ENCODE measurements at regions not wholly inside any gene's neighbourhood (a gene's known extent, or its start where the extent isn't known, plus 50 kb on each side); places are given as distances from the start of the nearest gene placed in this dataset.
A peak's percentile ranks its signal among the peaks of the same experiment; 100 is the strongest.

DNA sequence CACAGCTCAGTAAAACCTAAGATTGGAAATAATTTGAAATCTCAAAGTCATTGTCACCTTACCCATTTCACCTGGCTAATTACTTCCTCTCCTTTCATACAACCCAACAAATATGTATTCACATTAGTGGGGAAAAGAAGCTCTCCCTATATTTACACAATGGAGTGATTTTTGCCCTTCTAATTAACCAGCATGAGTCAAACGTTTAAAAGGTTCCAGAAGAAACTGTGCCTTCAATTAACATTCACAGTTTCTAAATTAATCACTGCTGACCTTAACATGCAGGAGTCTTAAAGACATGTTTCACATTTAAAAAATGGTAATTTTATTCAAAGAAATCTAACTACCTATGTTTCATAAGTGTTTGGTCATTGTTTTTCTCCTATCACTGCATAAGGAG is 254.6 kb downstream of the CBLL2 start:
- Histone ChIP-seq H3K4me1 (ENCODE audit: control insufficient read depth, insufficient read depth, low read length) (no peaks in the 10 kb centered on the region), H3K9me3 (ENCODE audit: control insufficient read depth, insufficient read depth, low read length) (no peaks in the 10 kb centered on the region), H3K27ac (ENCODE audit: low read depth, low read length) (no peak overlapping the region), H3K36me3 (ENCODE audit: control insufficient read depth, insufficient read depth, low read length) (no peaks in the 10 kb centered on the region), H3K27me3 (ENCODE audit: control insufficient read depth, insufficient read depth, low read length) (no peaks in the 10 kb centered on the region), H3K4me3 (ENCODE audit: low read depth, low read length) (no peak overlapping the region), H3K9ac (ENCODE audit: low read depth, low read length) (no peak overlapping the region)

DNA sequence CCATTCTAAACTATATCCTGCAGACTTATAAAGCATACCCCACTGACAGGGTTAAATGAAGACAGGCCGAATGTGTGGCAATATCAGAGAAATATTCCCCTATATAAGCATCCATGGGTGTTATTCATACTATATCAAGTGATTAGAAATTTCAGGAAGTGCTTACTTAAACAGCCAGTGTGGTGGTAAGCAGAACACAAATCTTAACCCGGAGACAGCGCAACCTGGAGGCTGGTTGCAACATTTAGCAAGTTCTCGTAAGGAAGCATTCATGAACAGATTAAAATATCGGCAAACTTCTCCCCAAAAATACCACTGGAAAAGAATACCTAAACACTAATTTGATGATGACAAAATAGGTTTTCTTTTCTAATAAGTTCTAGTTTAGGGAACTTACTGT is 261.2 kb downstream of the CBLL2 start:
- Histone ChIP-seq H3K36me3 (ENCODE audit: control insufficient read depth, insufficient read depth, low read length) (no peaks in the 10 kb centered on the region), H3K9me3 (ENCODE audit: control insufficient read depth, insufficient read depth, low read length) (no peaks in the 10 kb centered on the region), H3K4me1 (ENCODE audit: control insufficient read depth, insufficient read depth, low read length) (peaks cover 15% of the 10 kb centered on the region), H3K27me3 (ENCODE audit: control insufficient read depth, insufficient read depth, low read length) (no peaks in the 10 kb centered on the region), H3K27ac (ENCODE audit: low read depth, low read length) (no peak overlapping the region), H3K4me3 (ENCODE audit: low read depth, low read length) (no peak overlapping the region), H3K9ac (ENCODE audit: low read depth, low read length) (no peak overlapping the region)

DNA sequence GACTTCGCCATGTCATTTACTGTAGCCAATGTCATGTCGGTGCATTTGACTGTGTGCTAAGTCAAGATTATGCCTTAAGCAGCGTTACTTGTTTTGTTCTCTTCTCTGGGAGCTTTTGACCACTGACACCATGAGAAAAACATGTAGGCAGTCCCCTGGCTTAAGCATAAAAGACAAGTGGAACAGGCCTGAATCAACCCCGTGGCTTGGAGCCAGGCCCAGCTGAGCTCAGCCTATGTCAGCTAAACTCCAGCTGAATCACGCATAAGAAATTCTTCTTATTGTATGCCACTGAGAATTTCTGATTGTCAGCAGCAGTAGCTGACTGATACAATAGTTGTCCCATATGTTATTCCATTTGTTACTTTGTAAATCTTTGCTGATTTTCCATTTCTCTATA is 261.9 kb downstream of the CBLL2 start:
- H3K27me3 ChIP-seq (ENCODE audit: control insufficient read depth, insufficient read depth, low read length), result no peaks in the 10 kb centered on the region
- H3K4me1 ChIP-seq (ENCODE audit: control insufficient read depth, insufficient read depth, low read length), result peaks cover 15% of the 10 kb centered on the region
- no peaks in the 10 kb centered on the region for H3K9me3 ChIP-seq (ENCODE audit: control insufficient read depth, insufficient read depth, low read length)
- no peak overlapping the region for H3K9ac ChIP-seq (ENCODE audit: low read depth, low read length)
- no peaks in the 10 kb centered on the region for H3K36me3 ChIP-seq (ENCODE audit: control insufficient read depth, insufficient read depth, low read length)
- no peak overlapping the region for H3K27ac ChIP-seq (ENCODE audit: low read depth, low read length)
- no peak overlapping the region for H3K4me3 ChIP-seq (ENCODE audit: low read depth, low read length)

DNA sequence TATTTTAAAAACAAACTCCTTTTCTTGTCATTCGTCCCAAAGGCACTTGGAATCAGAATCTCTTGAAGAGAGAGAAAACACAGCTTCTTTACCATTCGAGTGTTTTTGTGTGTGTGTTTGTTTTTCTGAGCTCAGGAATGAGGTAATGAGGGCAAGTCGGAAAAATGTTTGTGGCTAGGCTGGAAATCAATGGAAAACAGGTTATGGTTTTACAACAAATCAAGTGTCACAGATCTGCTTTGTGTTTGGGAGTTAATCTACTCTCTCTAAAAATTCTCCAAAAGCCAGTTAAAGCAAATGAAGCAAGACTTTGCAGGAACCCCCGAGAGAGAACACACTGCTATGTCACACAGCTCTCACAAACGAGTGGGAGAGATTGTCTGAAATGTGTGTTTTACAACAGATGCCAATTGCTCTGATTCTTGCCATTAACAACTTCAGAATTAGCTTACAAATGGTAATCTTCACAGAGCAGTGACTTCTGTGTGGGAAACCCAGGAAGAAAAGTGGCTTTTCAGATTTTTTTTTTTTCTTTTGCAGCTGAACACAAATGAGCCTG is 264.1 kb downstream of the CBLL2 start:
- Histone ChIP-seq H3K36me3 (ENCODE audit: control insufficient read depth, insufficient read depth, low read length) (no peaks in the 10 kb centered on the region), H3K27ac (ENCODE audit: low read depth, low read length) (no peak overlapping the region), H3K4me3 (ENCODE audit: low read depth, low read length) (no peak overlapping the region), H3K9me3 (ENCODE audit: control insufficient read depth, insufficient read depth, low read length) (no peaks in the 10 kb centered on the region), H3K27me3 (ENCODE audit: control insufficient read depth, insufficient read depth, low read length) (no peaks in the 10 kb centered on the region), H3K9ac (ENCODE audit: low read depth, low read length) (peak overlapping the region; percentile 29; the same call in 1 of the 2 replicates), H3K4me1 (ENCODE audit: control insufficient read depth, insufficient read depth, low read length) (peaks cover 15% of the 10 kb centered on the region)

DNA sequence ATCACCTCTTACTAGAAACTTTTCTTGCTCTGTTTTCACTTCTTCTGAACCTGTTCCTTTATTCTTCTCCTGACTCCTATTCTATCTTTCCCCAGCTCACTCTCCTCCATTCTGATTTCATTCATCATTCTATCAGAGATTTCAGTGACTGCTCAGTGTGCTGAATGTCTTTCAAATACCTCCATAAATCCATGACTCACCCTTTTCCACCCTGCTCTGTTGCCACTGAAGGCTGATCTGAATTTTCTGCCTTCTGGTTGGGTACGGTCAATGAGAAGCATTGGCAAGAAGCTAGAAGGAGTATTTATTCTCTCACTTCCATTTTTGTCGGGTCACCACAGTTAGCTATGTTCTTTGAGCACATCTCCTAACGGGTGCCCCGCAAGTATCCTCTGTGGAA is 265.9 kb downstream of the CBLL2 start:
- H3K27ac ChIP-seq (ENCODE audit: low read depth, low read length), result no peak overlapping the region
- no peaks in the 10 kb centered on the region for H3K27me3 ChIP-seq (ENCODE audit: control insufficient read depth, insufficient read depth, low read length)
- peaks cover 15% of the 10 kb centered on the region for H3K4me1 ChIP-seq (ENCODE audit: control insufficient read depth, insufficient read depth, low read length)
- no peak overlapping the region for H3K9ac ChIP-seq (ENCODE audit: low read depth, low read length)
- H3K9me3 ChIP-seq (ENCODE audit: control insufficient read depth, insufficient read depth, low read length), result no peaks in the 10 kb centered on the region
- H3K4me3 ChIP-seq (ENCODE audit: low read depth, low read length), result no peak overlapping the region
- H3K36me3 ChIP-seq (ENCODE audit: control insufficient read depth, insufficient read depth, low read length), result no peaks in the 10 kb centered on the region

DNA sequence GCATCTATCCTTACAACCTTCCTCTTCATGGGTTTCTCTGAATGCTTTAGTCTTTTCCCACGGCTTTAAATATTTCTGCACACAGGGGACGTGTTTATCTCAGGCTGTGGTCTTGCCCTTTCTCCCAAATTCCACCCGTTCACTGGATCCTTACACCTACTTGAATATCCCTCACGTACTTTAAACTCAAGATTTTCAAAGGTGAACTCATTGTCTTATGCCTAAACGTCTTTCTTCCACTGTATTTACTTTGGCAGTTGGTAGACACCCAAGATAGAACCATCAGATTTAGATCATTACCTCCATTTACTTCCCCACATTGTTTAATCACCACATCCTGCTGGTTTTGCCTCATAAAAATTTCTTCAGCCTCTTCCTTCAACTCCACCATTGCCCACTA is 269.2 kb downstream of the CBLL2 start:
- H3K27ac ChIP-seq (ENCODE audit: low read depth, low read length), result no peak overlapping the region
- H3K4me1 ChIP-seq (ENCODE audit: control insufficient read depth, insufficient read depth, low read length), result peaks cover 7% of the 10 kb centered on the region
- H3K4me3 ChIP-seq (ENCODE audit: low read depth, low read length), result no peak overlapping the region
- H3K36me3 ChIP-seq (ENCODE audit: control insufficient read depth, insufficient read depth, low read length), result no peaks in the 10 kb centered on the region
- H3K27me3 ChIP-seq (ENCODE audit: control insufficient read depth, insufficient read depth, low read length), result no peaks in the 10 kb centered on the region; the same call in 1 of the 2 replicates
- H3K9ac ChIP-seq (ENCODE audit: low read depth, low read length), result no peak overlapping the region
- no peaks in the 10 kb centered on the region for H3K9me3 ChIP-seq (ENCODE audit: control insufficient read depth, insufficient read depth, low read length)

DNA sequence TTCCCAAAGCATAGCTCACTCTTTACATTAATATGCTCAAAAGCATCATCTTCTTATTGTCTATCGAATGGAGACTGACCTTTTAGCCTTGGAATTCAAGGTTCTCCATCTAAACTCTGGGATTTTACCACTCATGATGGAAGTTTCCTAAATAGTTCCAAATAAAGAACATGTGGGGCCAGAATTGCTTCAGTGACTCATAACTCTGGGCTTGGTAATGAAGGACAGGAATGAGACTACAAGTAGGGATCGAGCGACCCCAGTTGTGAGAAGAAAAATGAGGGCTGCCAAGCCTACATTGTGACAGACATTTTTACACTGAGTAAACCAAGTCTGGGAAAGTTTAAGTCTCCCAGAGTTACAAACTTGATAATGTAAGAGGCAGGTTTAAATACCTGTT is 269.9 kb downstream of the CBLL2 start:
- Histone ChIP-seq H3K9me3 (ENCODE audit: control insufficient read depth, insufficient read depth, low read length) (no peaks in the 10 kb centered on the region), H3K27ac (ENCODE audit: low read depth, low read length) (no peak overlapping the region)

DNA sequence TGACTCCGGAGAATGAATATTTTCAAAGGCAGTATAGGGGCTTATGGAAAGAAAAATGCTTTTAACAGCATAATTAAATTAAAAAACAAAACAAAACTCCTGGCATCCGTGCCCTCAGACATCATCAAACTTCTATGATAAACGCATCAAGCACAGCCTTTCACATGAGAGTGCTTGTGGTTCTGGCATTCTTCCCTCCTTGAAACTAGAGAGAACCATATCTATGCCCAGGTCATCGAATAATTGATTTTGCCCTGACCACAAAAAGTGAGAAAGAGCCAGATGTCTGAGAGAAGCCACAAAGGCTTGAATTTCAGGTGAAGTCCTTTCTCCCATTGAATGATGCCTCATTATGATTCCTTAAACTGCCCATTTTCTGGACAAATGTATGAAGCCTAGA is 286.8 kb downstream of the CBLL2 start:
- 0 out of 2 replicates have a peak, but pooled peaks cover 2% of the 10 kb centered on the region for H3K27me3 ChIP-seq (ENCODE audit: control insufficient read depth, insufficient read depth, low read length)
- H3K36me3 ChIP-seq (ENCODE audit: control insufficient read depth, insufficient read depth, low read length), result no peaks in the 10 kb centered on the region
- H3K4me3 ChIP-seq (ENCODE audit: low read depth, low read length), result no peak overlapping the region
- no peaks in the 10 kb centered on the region for H3K4me1 ChIP-seq (ENCODE audit: control insufficient read depth, insufficient read depth, low read length)
- H3K9ac ChIP-seq (ENCODE audit: low read depth, low read length), result no peak overlapping the region
- H3K27ac ChIP-seq (ENCODE audit: low read depth, low read length), result no peak overlapping the region
- no peaks in the 10 kb centered on the region for H3K9me3 ChIP-seq (ENCODE audit: control insufficient read depth, insufficient read depth, low read length)

More for the DNA sequence above, 269.9 kb downstream of the CBLL2 start:
- no peaks in the 10 kb centered on the region for H3K36me3 ChIP-seq (ENCODE audit: control insufficient read depth, insufficient read depth, low read length)
- no peak overlapping the region for H3K4me3 ChIP-seq (ENCODE audit: low read depth, low read length)
- no peak overlapping the region for H3K9ac ChIP-seq (ENCODE audit: low read depth, low read length)
- H3K27me3 ChIP-seq (ENCODE audit: control insufficient read depth, insufficient read depth, low read length), result no peaks in the 10 kb centered on the region; the same call in 1 of the 2 replicates
- H3K4me1 ChIP-seq (ENCODE audit: control insufficient read depth, insufficient read depth, low read length), result peaks cover 2% of the 10 kb centered on the region; the same call in 1 of the 2 replicates

DNA sequence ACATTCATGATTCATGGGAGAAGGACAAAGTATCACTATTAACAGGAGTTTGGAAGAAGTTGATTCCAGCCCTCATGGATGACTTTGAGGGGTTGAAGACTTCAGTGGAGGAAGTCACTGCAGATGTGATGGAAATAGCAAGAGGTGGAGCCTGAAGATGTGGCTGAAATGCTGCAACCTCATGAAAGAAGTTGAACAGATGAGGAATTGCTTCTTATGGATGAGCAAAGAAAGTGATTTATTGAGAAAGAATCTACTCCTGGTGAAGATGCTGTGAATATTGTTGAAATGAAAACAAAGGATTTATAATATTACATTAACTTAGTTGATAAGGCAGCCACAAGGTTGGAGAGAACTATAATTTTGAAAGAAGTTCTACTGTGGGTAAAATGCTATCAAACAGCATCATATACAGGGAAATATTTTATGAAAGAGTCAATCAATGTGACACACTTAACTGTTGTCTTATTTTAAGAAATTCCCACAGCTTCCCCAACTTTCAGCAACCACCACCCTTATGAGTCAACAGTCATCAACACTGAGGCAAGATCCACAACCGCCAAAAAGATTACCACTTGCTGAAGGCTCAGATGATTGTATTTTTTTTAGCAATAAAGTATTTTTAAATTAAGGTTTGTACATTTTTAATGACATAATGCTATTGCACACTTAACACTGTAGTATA is 302.6 kb downstream of the CBLL2 start:
- Histone ChIP-seq H3K27ac (ENCODE audit: low read depth, low read length) (no peak overlapping the region), H3K4me1 (ENCODE audit: control insufficient read depth, insufficient read depth, low read length) (peaks cover 7% of the 10 kb centered on the region; the same call in 1 of the 2 replicates), H3K9ac (ENCODE audit: low read depth, low read length) (no peak overlapping the region), H3K4me3 (ENCODE audit: low read depth, low read length) (no peak overlapping the region), H3K36me3 (ENCODE audit: control insufficient read depth, insufficient read depth, low read length) (no peaks in the 10 kb centered on the region), H3K9me3 (ENCODE audit: control insufficient read depth, insufficient read depth, low read length) (no peaks in the 10 kb centered on the region), H3K27me3 (ENCODE audit: control insufficient read depth, insufficient read depth, low read length) (no peaks in the 10 kb centered on the region)

DNA sequence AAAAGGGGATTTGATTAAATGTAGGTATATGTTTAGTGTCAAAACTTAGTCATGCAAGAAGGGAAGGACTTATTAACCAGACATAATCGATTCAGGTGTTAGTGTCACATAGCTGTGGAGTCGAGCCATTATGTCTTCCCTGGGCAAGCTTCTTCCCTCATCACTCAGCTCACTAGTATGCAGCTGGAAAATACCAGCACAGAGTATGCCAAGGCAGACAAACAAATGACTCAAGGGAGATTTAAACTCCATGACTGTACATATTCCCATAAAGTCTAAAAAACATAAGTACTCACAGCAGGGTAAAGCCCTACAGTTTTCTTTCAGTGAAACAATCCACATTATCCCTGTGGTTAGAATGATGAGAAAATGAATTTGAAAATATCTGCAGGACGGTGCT is 304.5 kb downstream of the CBLL2 start:
- Histone ChIP-seq H3K4me3 (ENCODE audit: low read depth, low read length) (no peak overlapping the region), H3K27ac (ENCODE audit: low read depth, low read length) (no peak overlapping the region), H3K9ac (ENCODE audit: low read depth, low read length) (no peak overlapping the region), H3K4me1 (ENCODE audit: control insufficient read depth, insufficient read depth, low read length) (peaks cover 7% of the 10 kb centered on the region; the same call in 1 of the 2 replicates), H3K36me3 (ENCODE audit: control insufficient read depth, insufficient read depth, low read length) (no peaks in the 10 kb centered on the region), H3K27me3 (ENCODE audit: control insufficient read depth, insufficient read depth, low read length) (no peaks in the 10 kb centered on the region), H3K9me3 (ENCODE audit: control insufficient read depth, insufficient read depth, low read length) (no peaks in the 10 kb centered on the region)

DNA sequence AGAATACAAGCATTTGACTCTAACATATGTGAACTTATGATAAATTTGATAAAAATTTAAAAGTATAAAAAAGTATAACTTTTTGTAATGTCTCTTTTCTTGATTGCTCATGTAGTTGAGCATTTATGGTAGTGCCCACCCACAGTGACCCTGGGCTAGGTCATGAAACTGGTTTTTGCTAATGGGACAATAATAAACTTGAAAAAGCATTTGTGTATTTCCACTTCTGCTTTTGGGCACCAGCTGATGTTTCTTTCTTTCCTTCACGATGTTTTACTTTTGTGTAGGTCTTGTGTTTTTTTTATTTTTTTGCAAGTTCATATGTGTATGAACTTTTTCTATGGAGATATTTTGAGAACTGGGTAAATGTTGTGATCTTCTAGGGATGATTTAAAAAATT is 313.1 kb downstream of the CBLL2 start:
- Histone ChIP-seq H3K36me3 (ENCODE audit: control insufficient read depth, insufficient read depth, low read length) (no peaks in the 10 kb centered on the region), H3K9ac (ENCODE audit: low read depth, low read length) (no peak overlapping the region), H3K9me3 (ENCODE audit: control insufficient read depth, insufficient read depth, low read length) (no peaks in the 10 kb centered on the region), H3K27ac (ENCODE audit: low read depth, low read length) (no peak overlapping the region), H3K27me3 (ENCODE audit: control insufficient read depth, insufficient read depth, low read length) (no peaks in the 10 kb centered on the region), H3K4me3 (ENCODE audit: low read depth, low read length) (no peak overlapping the region), H3K4me1 (ENCODE audit: control insufficient read depth, insufficient read depth, low read length) (peaks cover 14% of the 10 kb centered on the region; the same call in 1 of the 2 replicates)

Measured in HUES48 (cell line).